GM23248 (cell line): ENCODE measurements at regions not wholly inside any gene's neighbourhood (a gene's known extent, or its start where the extent isn't known, plus 50 kb on each side); places are given as distances from the start of the nearest gene placed in this dataset.

Experiments
- DNase-seq: peaks from one replicate; pipeline ENCODE4 v3.0.0-alpha.2; 2015
- H2AFZ ChIP-seq: fragments of 200-600 bp; sonication (generic); 2 replicates; pipeline ENCODE4 v1.6.1; 2016; ENCODE audit warnings: antibody characterized with exemption
- H3F3A ChIP-seq: fragments of 200-600 bp; sonication (generic); 2 replicates; pipeline ENCODE4 v1.6.1; 2016; ENCODE audit warnings: mild to moderate bottlenecking, antibody characterized with exemption, mixed run types; ENCODE audit not compliant: insufficient read depth
- H3K27ac ChIP-seq: fragments of 200-600 bp; sonication (generic); 2 replicates; pipeline ENCODE4 v1.5.1; 2016; ENCODE audit warnings: mild to moderate bottlenecking
- H3K27me3 ChIP-seq: fragments of 200-600 bp; sonication (generic); replicated peaks from 2 replicates; pipeline ENCODE4 v1.6.1; 2016; ENCODE audit warnings: mild to moderate bottlenecking; ENCODE audit not compliant: insufficient read depth
- H3K36me3 ChIP-seq: fragments of 200-600 bp; sonication (generic); 2 replicates; pipeline ENCODE4 v1.6.1; 2016; ENCODE audit warnings: low read depth, mild to moderate bottlenecking
- H3K4me1 ChIP-seq: fragments of 200-600 bp; sonication (generic); 2 replicates; pipeline ENCODE4 v1.6.1; 2016; ENCODE audit warnings: mild to moderate bottlenecking; ENCODE audit not compliant: insufficient read depth
- H3K4me2 ChIP-seq: fragments of 200-600 bp; sonication (generic); one replicate; pipeline ENCODE4 v1.6.1; 2016; ENCODE audit warnings: mild to moderate bottlenecking; ENCODE audit not compliant: unreplicated experiment
- H3K4me3 ChIP-seq: fragments of 200-600 bp; sonication (generic); 2 replicates; pipeline ENCODE4 v1.5.1; 2016; ENCODE audit warnings: mild to moderate bottlenecking
- H3K79me2 ChIP-seq: fragments of 200-600 bp; sonication (generic); 2 replicates; pipeline ENCODE4 v1.6.1; 2016; ENCODE audit warnings: mild to moderate bottlenecking; ENCODE audit not compliant: insufficient read depth
- H3K9ac ChIP-seq: fragments of 200-600 bp; sonication (generic); 2 replicates; pipeline ENCODE4 v1.6.1; 2016; ENCODE audit warnings: mild to moderate bottlenecking
- H3K9me2 ChIP-seq: fragments of 200-600 bp; sonication (generic); 2 replicates; pipeline ENCODE4 v1.6.1; 2016; ENCODE audit warnings: mixed run types, mild to moderate bottlenecking, moderate library complexity; ENCODE audit not compliant: insufficient read depth
- H3K9me3 ChIP-seq: fragments of 200-600 bp; sonication (generic); one replicate; pipeline ENCODE4 v1.6.1; 2017; ENCODE audit warnings: low read depth
- H4K20me1 ChIP-seq: fragments of 200-600 bp; sonication (generic); 2 replicates; pipeline ENCODE4 v1.6.0; 2016; ENCODE audit not compliant: insufficient read depth
- EZH2 ChIP-seq: fragments of 200-600 bp; sonication (generic); IDR thresholded peaks from 2 replicates; pipeline ENCODE4 v1.6.1; 2018; ENCODE audit warnings: antibody characterized with exemption, mild to moderate bottlenecking; ENCODE audit not compliant: insufficient read depth, poor library complexity, severe bottlenecking
- EZH2phosphoT487 ChIP-seq: fragments of 200-600 bp; sonication (generic); IDR thresholded peaks from 2 replicates; pipeline ENCODE4 v1.6.1; 2018; ENCODE audit warnings: antibody characterized with exemption, moderate library complexity, mild to moderate bottlenecking, low read depth; ENCODE audit not compliant: insufficient read depth
- WGBS, 2 experiments: methylation state at CpG; one replicate each; pipeline ENCODE4 v1.1.6; 2015 to 2017; ENCODE audit warnings: low lambda C conversion rate in 2 of 2, low coverage in 1 of 2; ENCODE audit errors: missing lambda C conversion rate in 2 of 2; 5-methylcytosine and 5-hydroxymethylcytosine counted together
- in situ Hi-C: fragments of 300-500 bp; cut with MboI; formaldehyde crosslinking; loops from 2 replicates; pipeline ENCODE4 v1.15.0; 2020

DNA sequence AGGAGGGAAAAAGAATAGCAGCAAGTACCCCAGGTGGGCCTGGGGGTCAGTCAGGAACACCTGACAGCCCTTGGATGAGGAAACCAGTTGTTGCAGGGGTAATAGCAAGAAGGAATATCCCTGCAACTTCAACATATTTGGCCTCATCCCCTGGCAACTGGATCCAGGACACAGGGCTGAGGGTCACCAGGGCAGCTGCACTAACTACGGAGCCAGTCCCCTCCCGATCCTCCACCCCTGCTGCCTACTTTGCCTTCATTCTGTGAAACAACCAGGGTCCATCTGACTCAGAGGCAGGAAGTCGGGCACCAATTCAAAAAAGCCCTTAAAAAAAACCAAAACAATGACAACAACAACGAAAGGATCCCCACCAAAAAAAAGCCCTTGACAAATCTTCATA is 52.9 kb downstream of the FRMPD3 start:
- WGBS, 2 experiments, result 56 to 70% methylated on average over 2 to 4 of the region's 4 CpGs
- peaks cover 20% of the 10 kb centered on the region for H3K27me3 ChIP-seq
- H3K4me1 ChIP-seq, result no peaks in the 10 kb centered on the region
- no peaks in the 10 kb centered on the region for H3K79me2 ChIP-seq
- no peak overlapping the region for H3K4me2 ChIP-seq
- no peak overlapping the region for H3K4me3 ChIP-seq
- no peaks in the 10 kb centered on the region for H4K20me1 ChIP-seq
- no peaks in the 10 kb centered on the region for H3K9me2 ChIP-seq
- H3K36me3 ChIP-seq, result no peaks in the 10 kb centered on the region
- in situ Hi-C loops, result no loop called here
- no peak overlapping the region for H3K27ac ChIP-seq
- TF ChIP-seq EZH2phosphoT487 (no peak), EZH2 (no peak)
- H2AFZ ChIP-seq, result no peak overlapping the region
- H3K9ac ChIP-seq, result no peak overlapping the region
- no peaks in the 10 kb centered on the region for H3K9me3 ChIP-seq
- no peaks in the 10 kb centered on the region for H3F3A ChIP-seq
- no peak for DNase-seq

DNA sequence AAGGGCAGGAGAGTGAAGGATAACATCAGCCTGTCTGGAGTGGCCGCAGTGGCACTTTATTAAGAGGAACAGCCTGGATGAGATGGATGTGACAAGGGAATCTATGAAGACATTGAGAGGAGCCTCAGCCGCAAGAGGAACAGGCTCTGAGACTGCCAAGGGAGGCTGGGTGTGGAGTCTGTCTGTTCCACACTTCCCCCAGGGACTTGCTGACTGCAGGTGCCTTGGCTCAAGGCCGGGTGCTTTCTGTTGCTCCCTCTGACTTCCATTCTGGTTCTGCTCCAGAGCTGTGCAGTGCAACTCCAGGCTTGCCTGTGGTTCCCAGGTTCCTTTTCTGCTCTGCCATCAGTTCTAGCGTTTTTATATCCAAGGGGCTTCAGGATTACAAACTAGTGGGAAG is 54.6 kb downstream of the FRMPD3 start:
- no peaks in the 10 kb centered on the region for H4K20me1 ChIP-seq
- no peak for TF ChIP-seq EZH2phosphoT487
- TF ChIP-seq EZH2, result no peak
- no peak overlapping the region for H3K9ac ChIP-seq
- H3K36me3 ChIP-seq, result no peaks in the 10 kb centered on the region
- no peak overlapping the region for H3K27ac ChIP-seq
- H3K4me1 ChIP-seq, result no peaks in the 10 kb centered on the region
- no peak overlapping the region for H3K4me3 ChIP-seq
- in situ Hi-C loops, result no loop called here
- H2AFZ ChIP-seq, result no peak overlapping the region
- H3K9me2 ChIP-seq, result no peaks in the 10 kb centered on the region
- no peak for DNase-seq
- no peak overlapping the region for H3K4me2 ChIP-seq
- H3F3A ChIP-seq, result no peaks in the 10 kb centered on the region
- H3K79me2 ChIP-seq, result no peaks in the 10 kb centered on the region
- H3K9me3 ChIP-seq, result no peaks in the 10 kb centered on the region
- WGBS, 2 experiments, result 65 to 85% methylated on average over 4 of the region's 4 CpGs
- H3K27me3 ChIP-seq, result peaks cover 32% of the 10 kb centered on the region

DNA sequence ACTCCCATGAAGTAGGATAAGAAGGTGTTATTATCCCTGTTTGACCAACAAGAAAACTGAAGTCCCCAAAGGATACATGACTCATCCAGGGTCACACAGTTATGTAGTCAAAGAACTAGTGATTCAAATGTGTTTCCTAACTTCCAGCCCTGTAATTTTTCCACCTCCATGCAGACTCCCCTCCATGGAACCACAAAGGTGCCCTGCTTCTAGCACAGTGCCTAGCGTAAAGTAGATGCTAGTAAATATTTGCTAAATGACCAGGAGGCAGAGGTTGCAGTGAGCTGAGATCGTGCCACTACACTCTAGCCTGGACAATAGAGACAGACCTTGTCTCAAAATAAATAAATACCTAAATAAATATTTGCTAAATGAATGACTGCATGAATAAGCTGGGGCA is 55.8 kb downstream of the FRMPD3 start:
- Histone ChIP-seq H3K4me1 (no peaks in the 10 kb centered on the region), H2AFZ (no peak overlapping the region), H3K27me3 (peaks cover 34% of the 10 kb centered on the region), H3K27ac (no peak overlapping the region), H3K79me2 (no peaks in the 10 kb centered on the region), H4K20me1 (no peaks in the 10 kb centered on the region), H3K4me2 (no peak overlapping the region), H3K36me3 (no peaks in the 10 kb centered on the region), H3K9ac (no peak overlapping the region), H3K9me3 (no peaks in the 10 kb centered on the region), H3K9me2 (no peaks in the 10 kb centered on the region), H3F3A (no peaks in the 10 kb centered on the region), H3K4me3 (no peak overlapping the region)
- TF ChIP-seq EZH2phosphoT487 (no peak), EZH2 (no peak)
- in situ Hi-C loops, result no loop called here
- DNase-seq, result no peak
- 71 to 73% methylated on average over 2 of the region's 2 CpGs for WGBS, 2 experiments

DNA sequence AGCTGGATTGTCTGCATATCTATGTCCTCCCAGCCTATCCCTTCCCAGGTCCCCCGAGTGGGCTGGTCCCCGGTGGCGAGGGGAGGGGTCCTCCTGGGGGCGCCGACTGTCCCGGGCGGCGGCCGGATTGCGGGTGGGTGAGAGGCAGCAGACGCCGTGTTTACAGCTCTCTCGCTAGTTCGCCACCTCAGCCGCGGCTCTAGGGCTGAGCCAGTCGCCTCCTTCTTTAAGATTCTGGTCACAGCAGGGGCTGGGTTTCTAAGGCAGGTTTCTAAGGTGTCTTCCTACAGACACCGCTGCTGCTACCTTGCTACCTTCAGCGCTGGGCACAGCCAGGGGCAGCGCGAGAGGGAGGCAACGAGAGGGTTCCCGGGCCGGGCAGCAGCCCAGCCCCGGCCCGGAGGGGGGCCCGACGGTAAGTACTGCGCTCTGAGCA is 57.2 kb downstream of the FRMPD3 start:
- Histone ChIP-seq H3K27me3 (peaks cover 34% of the 10 kb centered on the region), H3K4me3 (no peak overlapping the region), H3K4me1 (no peaks in the 10 kb centered on the region), H3K36me3 (no peaks in the 10 kb centered on the region), H3F3A (no peaks in the 10 kb centered on the region), H4K20me1 (no peaks in the 10 kb centered on the region), H3K9me2 (no peaks in the 10 kb centered on the region), H3K9me3 (no peaks in the 10 kb centered on the region), H3K79me2 (no peaks in the 10 kb centered on the region), H3K9ac (no peak overlapping the region), H2AFZ (no peak overlapping the region), H3K27ac (no peak overlapping the region), H3K4me2 (no peak overlapping the region)
- 2 to 4% methylated on average over 8 to 17 of the region's 29 CpGs for WGBS, 2 experiments
- TF ChIP-seq EZH2phosphoT487 (no peak), EZH2 (no peak)
- no peak for DNase-seq
- in situ Hi-C loops, result no loop called here
